Astrocyte of the cerebellum (primary cell): ENCODE measurements at regions not wholly inside any gene's neighbourhood (a gene's known extent, or its start where the extent isn't known, plus 50 kb on each side); places are given as distances from the start of the nearest gene placed in this dataset.

Experiments used
- DNase-seq: peaks from one replicate; pipeline ENCODE4 v3.0.0-alpha.2; 2011; ENCODE audit warnings: low read depth
- H3K4me3 ChIP-seq: 2 replicates; pipeline ENCODE4 v1.5.1; 2011; ENCODE audit warnings: mild to moderate bottlenecking, low read depth, low read length, moderate library complexity
- in situ Hi-C: cut with HindIII; loops from 2 replicates; pipeline ENCODE4 v1.10.0; 2017; ENCODE audit warnings: low sequenced_read_pairs
- TF ChIP-seq, protein P1 (sequence below): IDR thresholded peaks from 2 replicates; pipeline ENCODE4 v1.5.1; 2012; ENCODE audit warnings: low read length, low read depth, moderate library complexity, mild to moderate bottlenecking; ENCODE audit errors: missing control alignments

DNA sequence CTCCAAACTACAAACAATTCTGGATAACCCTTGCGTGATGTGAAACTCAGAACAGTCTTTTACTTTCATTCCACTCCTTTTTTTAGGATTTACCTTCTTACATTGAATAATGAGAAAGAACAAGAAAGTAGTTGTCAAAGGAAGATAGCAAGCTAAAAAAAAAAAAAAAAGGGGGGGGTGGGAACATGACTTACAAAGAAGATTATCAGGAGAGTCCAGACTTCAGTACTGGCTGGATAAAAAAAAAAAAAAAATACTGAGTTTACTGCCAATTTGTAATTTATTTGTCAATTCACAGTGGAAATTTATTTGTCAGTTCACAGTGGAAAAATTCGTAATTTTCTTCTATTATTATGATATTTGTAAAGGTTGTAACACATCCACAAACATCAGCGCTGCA, 792.4 kb upstream of the SLITRK5 start:
- DNase-seq = no peak
- in situ Hi-C loops = no loop called here
- TF ChIP-seq, protein P1, sequence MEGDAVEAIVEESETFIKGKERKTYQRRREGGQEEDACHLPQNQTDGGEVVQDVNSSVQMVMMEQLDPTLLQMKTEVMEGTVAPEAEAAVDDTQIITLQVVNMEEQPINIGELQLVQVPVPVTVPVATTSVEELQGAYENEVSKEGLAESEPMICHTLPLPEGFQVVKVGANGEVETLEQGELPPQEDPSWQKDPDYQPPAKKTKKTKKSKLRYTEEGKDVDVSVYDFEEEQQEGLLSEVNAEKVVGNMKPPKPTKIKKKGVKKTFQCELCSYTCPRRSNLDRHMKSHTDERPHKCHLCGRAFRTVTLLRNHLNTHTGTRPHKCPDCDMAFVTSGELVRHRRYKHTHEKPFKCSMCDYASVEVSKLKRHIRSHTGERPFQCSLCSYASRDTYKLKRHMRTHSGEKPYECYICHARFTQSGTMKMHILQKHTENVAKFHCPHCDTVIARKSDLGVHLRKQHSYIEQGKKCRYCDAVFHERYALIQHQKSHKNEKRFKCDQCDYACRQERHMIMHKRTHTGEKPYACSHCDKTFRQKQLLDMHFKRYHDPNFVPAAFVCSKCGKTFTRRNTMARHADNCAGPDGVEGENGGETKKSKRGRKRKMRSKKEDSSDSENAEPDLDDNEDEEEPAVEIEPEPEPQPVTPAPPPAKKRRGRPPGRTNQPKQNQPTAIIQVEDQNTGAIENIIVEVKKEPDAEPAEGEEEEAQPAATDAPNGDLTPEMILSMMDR = no peak
- H3K4me3 ChIP-seq = no peak overlapping the region

DNA sequence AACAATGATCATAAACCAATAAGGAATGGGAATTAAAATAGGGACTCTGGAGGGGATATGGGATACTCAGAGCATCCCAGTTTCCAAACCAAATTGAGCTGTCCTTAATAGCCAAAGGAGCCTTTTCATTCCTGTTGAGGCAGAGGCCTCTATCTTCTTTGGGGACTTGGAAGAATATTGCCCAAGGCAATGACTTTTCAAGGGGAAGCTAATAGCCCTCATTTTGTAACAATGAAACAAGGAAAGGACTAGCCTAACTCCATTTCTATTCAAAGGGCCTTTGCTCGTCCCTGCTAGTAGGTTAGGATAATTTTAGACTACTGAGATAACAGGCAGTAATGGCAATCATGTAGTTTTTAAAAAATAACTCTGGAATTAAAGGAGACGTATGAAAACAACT, 789.8 kb upstream of the SLITRK5 start:
- TF ChIP-seq, protein P1 = no peak
- DNase-seq = no peak
- H3K4me3 ChIP-seq = no peak overlapping the region
- in situ Hi-C loops = no loop called here

DNA sequence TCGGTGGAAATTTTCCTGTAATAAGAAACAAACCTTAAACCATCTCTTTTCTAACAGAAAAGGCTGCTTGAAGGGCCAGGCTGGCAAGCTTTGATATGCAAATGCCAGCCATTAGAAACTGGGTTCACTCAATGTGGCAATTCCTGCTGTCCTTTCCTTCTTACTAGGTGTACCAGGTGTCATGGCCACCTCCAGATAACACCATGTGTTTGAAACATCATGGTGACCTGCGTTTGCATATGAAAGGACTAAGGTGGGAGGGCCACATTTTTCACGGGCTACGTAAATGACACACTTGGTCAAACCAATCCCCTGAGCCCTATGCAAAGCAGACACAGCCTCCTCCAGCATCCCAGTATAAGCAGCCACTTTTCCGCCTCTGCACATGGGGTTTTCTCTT, 789.1 kb upstream of the SLITRK5 start:
- DNase-seq = no peak
- in situ Hi-C loops = no loop called here
- no peak overlapping the region for H3K4me3 ChIP-seq
- TF ChIP-seq, protein P1 = no peak

DNA sequence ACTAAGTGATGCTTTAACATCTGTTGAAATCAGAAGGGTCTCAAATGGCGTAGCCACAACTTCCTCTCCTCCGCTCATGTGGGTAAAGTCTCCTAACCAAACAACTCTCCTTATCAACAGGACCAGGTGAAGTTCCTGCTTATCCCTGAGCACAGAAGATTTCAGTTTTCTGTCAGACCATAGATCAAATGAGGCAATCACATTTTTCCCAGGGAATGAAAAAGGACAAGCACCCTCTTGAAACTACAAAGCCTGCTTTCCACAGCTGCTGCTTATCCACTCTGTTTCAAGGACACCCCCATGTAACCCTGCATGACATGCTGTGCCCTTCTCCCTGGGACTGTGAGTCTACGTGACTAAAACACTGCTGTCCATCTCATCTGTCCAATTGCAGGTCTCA, 788.3 kb upstream of the SLITRK5 start:
- in situ Hi-C loops = no loop called here
- DNase-seq = no peak
- no peak overlapping the region for H3K4me3 ChIP-seq
- TF ChIP-seq, protein P1 = no peak

DNA sequence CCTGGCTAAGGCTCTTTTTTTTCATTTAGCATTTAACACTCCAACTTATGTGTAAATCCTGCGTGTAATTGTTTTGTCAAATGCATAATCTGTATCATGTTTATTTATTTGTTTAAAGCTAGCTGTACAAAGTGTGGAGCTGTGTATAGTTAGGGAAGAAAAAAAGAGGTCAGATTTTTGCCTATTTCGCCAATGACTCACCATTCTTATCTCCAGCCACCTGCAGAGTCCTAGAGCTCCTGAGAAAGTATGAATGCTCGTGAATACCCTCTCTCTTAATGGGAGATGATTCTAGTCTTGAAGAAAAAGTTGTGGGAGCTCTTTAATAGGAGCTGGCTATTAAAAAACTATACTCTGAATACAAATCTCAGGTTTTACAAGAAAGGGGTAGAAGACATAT, 778.8 kb upstream of the SLITRK5 start:
- in situ Hi-C loops = no loop called here
- H3K4me3 ChIP-seq = no peak overlapping the region
- TF ChIP-seq, protein P1 = no peak
- DNase-seq = no peak

DNA sequence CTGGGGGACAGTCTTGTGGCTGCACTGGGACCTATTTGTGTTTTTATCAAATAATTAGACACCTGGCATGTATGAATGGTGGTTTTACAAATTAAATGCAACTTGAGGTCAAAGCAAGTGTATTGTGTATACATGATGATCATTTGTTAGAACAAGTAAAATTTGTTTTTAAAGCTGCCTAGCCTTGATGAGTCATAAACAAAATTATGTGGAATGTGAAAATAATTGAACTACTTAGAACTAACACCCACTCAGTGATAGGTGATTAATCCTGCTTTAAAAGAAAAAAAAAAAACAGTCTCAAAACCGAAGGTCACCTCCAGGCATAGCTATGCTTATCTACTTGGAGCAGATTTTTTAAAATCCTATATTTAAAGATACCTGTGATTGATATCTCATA, 770.3 kb upstream of the SLITRK5 start:
- TF ChIP-seq, protein P1 = no peak
- in situ Hi-C loops = no loop called here
- no peak overlapping the region for H3K4me3 ChIP-seq
- DNase-seq = no peak
